Kidney (tissue), 13 donors: ENCODE measurements at regions not wholly inside any gene's neighbourhood (a gene's known extent, or its start where the extent isn't known, plus 50 kb on each side); places are given as distances from the start of the nearest gene placed in this dataset.
A peak's percentile ranks its signal among the peaks of the same experiment; 100 is the strongest.

Source experiments
- DNase-seq, 5 donors: peaks; one replicate each; pipeline ENCODE4 v3.0.0-alpha.2; 2013 to 2020
- FAIRE-seq: peaks from 2 replicates; lab custom pipeline; 2012; peaks lifted over from hg19 to GRCh38; lab: Jason Lieb, UNC
- H3K27ac ChIP-seq, 2 donors: one replicate each; pipeline ENCODE4 v1.7.0; 2013; ENCODE audit warnings: low read depth in 2 of 2, low read length in 2 of 2, inconsistent platforms in 1 of 2
- H3K27me3 ChIP-seq: one replicate; pipeline ENCODE4 v1.7.1; 2013; ENCODE audit warnings: low read length, inconsistent platforms; ENCODE audit not compliant: control insufficient read depth, insufficient read depth
- H3K36me3 ChIP-seq, 3 donors: one replicate each; pipeline versions ENCODE4 v1.7.0 to v1.7.1; 2013; ENCODE audit warnings: low read length in 3 of 3, control low read depth in 1 of 3, inconsistent platforms in 1 of 3; ENCODE audit not compliant: insufficient read depth in 3 of 3, control insufficient read depth in 2 of 3
- H3K4me1 ChIP-seq, 3 donors: one replicate each; pipeline versions ENCODE4 v1.7.0 to v1.7.1; 2013; ENCODE audit warnings: low read length in 3 of 3, inconsistent platforms in 1 of 3, low read depth in 1 of 3; ENCODE audit not compliant: control insufficient read depth in 2 of 3, insufficient read depth in 2 of 3
- H3K4me3 ChIP-seq, 3 donors: one replicate each; pipeline versions ENCODE4 v1.7.0 to v1.8.1; 2013; ENCODE audit warnings: low read length in 3 of 3, control low read depth in 1 of 3, inconsistent platforms in 1 of 3
- H3K9ac ChIP-seq, 3 donors: one replicate each; pipeline versions ENCODE4 v1.7.0 to v1.7.1; 2013; ENCODE audit warnings: low read length in 3 of 3, control low read depth in 1 of 3, inconsistent platforms in 1 of 3
- H3K9me3 ChIP-seq, 3 donors: one replicate each; pipeline versions ENCODE4 v1.7.0 to v1.7.1; 2013; ENCODE audit warnings: low read length in 3 of 3, control low read depth in 1 of 3, inconsistent platforms in 1 of 3; ENCODE audit not compliant: control insufficient read depth in 2 of 3, insufficient read depth in 1 of 3
- CTCF ChIP-seq: IDR thresholded peaks from 3 replicates; pipeline ENCODE4 v1.5.1; 2012; ENCODE audit warnings: mild to moderate bottlenecking, moderate library complexity, borderline replicate concordance; ENCODE audit not compliant: insufficient read depth; ENCODE audit errors: extremely low read depth
- intact Hi-C: fragments of 100-400 bp; cut with DNase I; formaldehyde crosslinking; loops from one replicate; pipeline ENCODE4 v1.11.1; 2022
- donor health status: control.
- donor health status: control.
- donor health status: control.
- donor health status: control.
- donor health status: control.
- donor health status: DM: yes; HTN: yes; CAD: no.
- donor health status: Normal renal cell carcinoma (clear cell type).

GRCh38 chrX:20388594-20388993, 121.9 kb upstream of the RPS6KA3 start:
- Histone ChIP-seq H3K9ac (no peak overlapping the region), H3K4me3 (no peak overlapping the region), H3K9me3 (no peaks in the 10 kb centered on the region), H3K27ac (no peak overlapping the region), H3K27me3 (peaks cover 6% of the 10 kb centered on the region), H3K36me3 (no peaks in the 10 kb centered on the region), H3K4me1 (no peaks in the 10 kb centered on the region)
- DNase-seq = no peak
- intact Hi-C loops = no loop called here
- TF ChIP-seq CTCF = no peak
- no peak for FAIRE-seq

- Histone ChIP-seq H3K9ac (no peak overlapping the region), H3K27ac (no peak overlapping the region), H3K27me3 (peaks cover 6% of the 10 kb centered on the region), H3K4me1 (peaks cover 0 to 3% (median 0%) of the 10 kb centered on the region in 3 donors), H3K4me3 (no peak overlapping the region), H3K9me3 (no peaks in the 10 kb centered on the region), H3K36me3 (no peaks in the 10 kb centered on the region)
- intact Hi-C loops = no loop called here
- FAIRE-seq (no peak), DNase-seq (peak in 1 of 5 donors; percentile 7)
- no peak for TF ChIP-seq CTCF
Observed at GRCh38 chrX:20383477-20383876, 116.8 kb upstream of the RPS6KA3 start.

GRCh38 chrX:20382518-20383297, 116.0 kb upstream of the RPS6KA3 start:
- Histone ChIP-seq H3K9me3 (no peaks in the 10 kb centered on the region), H3K4me1 (peaks cover 0 to 3% (median 0%) of the 10 kb centered on the region in 3 donors), H3K27ac (no peak overlapping the region), H3K27me3 (peaks cover 2% of the 10 kb centered on the region), H3K36me3 (no peaks in the 10 kb centered on the region), H3K4me3 (no peak overlapping the region), H3K9ac (no peak overlapping the region)
- FAIRE-seq (no peak), DNase-seq (no peak)
- TF ChIP-seq CTCF = no peak
- intact Hi-C loops = no loop called here
